ENCODE measurements at regions not wholly inside any gene's neighbourhood (a gene's known extent, or its start where the extent isn't known, plus 50 kb on each side); places are given as distances from the start of the nearest gene placed in this dataset.
A peak's percentile ranks its signal among the peaks of the same experiment; 100 is the strongest.
"Not testable (repeated sequence)": the region's sequence is repeated elsewhere in the genome, so short reads cannot be mapped to it uniquely, and the experiment has no call there.

DNA sequence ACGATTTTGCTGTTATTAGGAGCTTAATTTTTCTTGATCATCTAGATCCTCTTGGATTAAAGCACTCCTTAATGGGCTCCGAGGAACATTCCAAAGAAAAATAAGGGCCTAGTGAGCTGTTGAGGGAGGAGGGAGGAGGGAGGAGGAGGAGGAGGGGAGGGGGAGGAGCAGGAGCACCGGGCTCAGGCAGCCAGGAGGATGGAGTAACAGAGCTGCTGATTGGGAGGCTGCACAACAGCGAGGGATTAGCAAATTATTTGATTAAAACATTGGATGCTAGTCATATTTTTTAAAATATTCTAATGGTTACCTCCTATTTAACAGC lies 302.1 kb upstream of the RRP15 start:
- H3K4me1 ChIP-seq (ENCODE audit: insufficient read depth), result no peaks in the 10 kb centered on the region
- no peaks in the 10 kb centered on the region for H3K27me3 ChIP-seq
- TF ChIP-seq, protein P1, sequence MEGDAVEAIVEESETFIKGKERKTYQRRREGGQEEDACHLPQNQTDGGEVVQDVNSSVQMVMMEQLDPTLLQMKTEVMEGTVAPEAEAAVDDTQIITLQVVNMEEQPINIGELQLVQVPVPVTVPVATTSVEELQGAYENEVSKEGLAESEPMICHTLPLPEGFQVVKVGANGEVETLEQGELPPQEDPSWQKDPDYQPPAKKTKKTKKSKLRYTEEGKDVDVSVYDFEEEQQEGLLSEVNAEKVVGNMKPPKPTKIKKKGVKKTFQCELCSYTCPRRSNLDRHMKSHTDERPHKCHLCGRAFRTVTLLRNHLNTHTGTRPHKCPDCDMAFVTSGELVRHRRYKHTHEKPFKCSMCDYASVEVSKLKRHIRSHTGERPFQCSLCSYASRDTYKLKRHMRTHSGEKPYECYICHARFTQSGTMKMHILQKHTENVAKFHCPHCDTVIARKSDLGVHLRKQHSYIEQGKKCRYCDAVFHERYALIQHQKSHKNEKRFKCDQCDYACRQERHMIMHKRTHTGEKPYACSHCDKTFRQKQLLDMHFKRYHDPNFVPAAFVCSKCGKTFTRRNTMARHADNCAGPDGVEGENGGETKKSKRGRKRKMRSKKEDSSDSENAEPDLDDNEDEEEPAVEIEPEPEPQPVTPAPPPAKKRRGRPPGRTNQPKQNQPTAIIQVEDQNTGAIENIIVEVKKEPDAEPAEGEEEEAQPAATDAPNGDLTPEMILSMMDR (IDR thresholded peaks at IDR 0.05; ENCODE audit: poor library complexity), result no peak
- TF ChIP-seq EZH2 (IDR thresholded peaks at IDR 0.05; ENCODE audit: borderline replicate concordance), result no peak
- no peak for TF ChIP-seq EZH2phosphoT487 (IDR thresholded peaks at IDR 0.05; ENCODE audit: low read depth, severe bottlenecking, unreplicated experiment)
- H3K9me3 ChIP-seq (ENCODE audit: low read depth), result no peaks in the 10 kb centered on the region
- 86% methylated on average over 3 of the region's 4 CpGs for WGBS (ENCODE audit: low lambda C conversion rate, missing lambda C conversion rate)
- no peaks in the 10 kb centered on the region for H3K79me2 ChIP-seq
- H2AFZ ChIP-seq, result no peak overlapping the region
- H4K20me1 ChIP-seq (ENCODE audit: insufficient read depth, poor library complexity, severe bottlenecking), result no peaks in the 10 kb centered on the region
- H3K4me2 ChIP-seq, result no peak overlapping the region
- H3K27ac ChIP-seq, result no peak overlapping the region
- H3K4me3 ChIP-seq, result no peak overlapping the region
- DNase-seq (ENCODE audit: low spot score), result no peak
- H3K36me3 ChIP-seq (replicated peaks; ENCODE audit: insufficient read depth, low read depth), result no peaks in the 10 kb centered on the region
- no peaks in the 10 kb centered on the region for H3K9me2 ChIP-seq (replicated peaks; ENCODE audit: insufficient read depth)

DNA sequence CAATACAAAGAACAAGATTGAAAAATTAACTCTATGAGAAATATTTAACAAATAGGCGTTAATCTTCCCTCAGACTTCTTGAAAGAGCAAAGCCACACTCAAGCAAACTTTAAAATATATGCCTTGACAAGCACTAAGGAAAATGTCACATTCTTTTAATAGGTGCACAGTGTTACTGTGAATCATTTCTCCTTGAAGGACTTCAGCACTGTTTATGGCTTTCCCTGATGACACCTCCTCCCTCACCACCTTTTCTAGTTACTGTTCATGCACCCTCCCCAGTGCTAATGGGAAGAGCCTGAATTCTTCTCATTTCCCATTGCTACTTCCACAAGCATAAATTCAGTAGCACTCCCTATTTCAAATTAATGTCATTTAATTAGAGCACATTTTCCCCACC lies 299.5 kb upstream of the RRP15 start:
- H4K20me1 ChIP-seq (ENCODE audit: insufficient read depth, poor library complexity, severe bottlenecking), result no peaks in the 10 kb centered on the region
- peak; percentile 44 for DNase-seq (ENCODE audit: low spot score)
- TF ChIP-seq, protein P1 (IDR thresholded peaks at IDR 0.05; ENCODE audit: poor library complexity), result no peak
- TF ChIP-seq EZH2phosphoT487 (IDR thresholded peaks at IDR 0.05; ENCODE audit: low read depth, severe bottlenecking, unreplicated experiment), result no peak
- no peak for TF ChIP-seq EZH2 (IDR thresholded peaks at IDR 0.05; ENCODE audit: borderline replicate concordance)
- no peaks in the 10 kb centered on the region for H3K9me2 ChIP-seq (replicated peaks; ENCODE audit: insufficient read depth)
- no peaks in the 10 kb centered on the region for H3K4me1 ChIP-seq (ENCODE audit: insufficient read depth)
- no peaks in the 10 kb centered on the region for H3K27me3 ChIP-seq
- no peaks in the 10 kb centered on the region for H3K79me2 ChIP-seq
- no peaks in the 10 kb centered on the region for H3K36me3 ChIP-seq (replicated peaks; ENCODE audit: insufficient read depth, low read depth)
- 85% methylated on average over 1 of the region's 1 CpG for WGBS (ENCODE audit: low lambda C conversion rate, missing lambda C conversion rate)
- H2AFZ ChIP-seq, result no peak overlapping the region
- no peak overlapping the region for H3K4me3 ChIP-seq
- no peaks in the 10 kb centered on the region for H3K9me3 ChIP-seq (ENCODE audit: low read depth)
- H3K27ac ChIP-seq, result no peak overlapping the region
- H3K4me2 ChIP-seq, result no peak overlapping the region

DNA sequence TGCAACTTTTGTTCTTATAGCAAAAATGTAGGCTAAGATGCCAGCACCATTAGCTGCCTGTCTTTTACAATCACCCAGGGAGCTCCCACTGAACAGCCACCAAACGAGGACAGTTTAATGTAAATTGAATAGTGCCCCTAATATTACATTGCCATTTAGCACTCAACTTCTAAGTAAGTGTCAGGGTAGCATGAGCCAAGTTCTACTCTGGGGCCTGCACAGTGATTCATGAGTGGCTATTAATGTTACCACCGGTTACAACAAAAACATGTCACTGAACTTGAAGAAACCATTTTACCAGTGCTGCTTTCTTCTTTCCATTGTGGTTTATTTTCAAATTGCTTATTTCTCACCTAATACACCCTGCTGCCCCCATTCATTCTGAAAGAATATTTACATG lies 295.6 kb upstream of the RRP15 start:
- no peak for TF ChIP-seq EZH2 (IDR thresholded peaks at IDR 0.05; ENCODE audit: borderline replicate concordance)
- TF ChIP-seq, protein P1 (IDR thresholded peaks at IDR 0.05; ENCODE audit: poor library complexity), result no peak
- H3K9me3 ChIP-seq (ENCODE audit: low read depth), result no peaks in the 10 kb centered on the region
- no peak overlapping the region for H2AFZ ChIP-seq
- H3K4me1 ChIP-seq (ENCODE audit: insufficient read depth), result no peaks in the 10 kb centered on the region
- WGBS (ENCODE audit: low lambda C conversion rate, missing lambda C conversion rate), result 70% methylated on average over 2 of the region's 2 CpGs
- no peaks in the 10 kb centered on the region for H3K27me3 ChIP-seq
- H3K9me2 ChIP-seq (replicated peaks; ENCODE audit: insufficient read depth), result no peaks in the 10 kb centered on the region
- H3K4me3 ChIP-seq, result no peak overlapping the region
- no peaks in the 10 kb centered on the region for H3K79me2 ChIP-seq
- no peak overlapping the region for H3K4me2 ChIP-seq
- no peak overlapping the region for H3K27ac ChIP-seq
- no peaks in the 10 kb centered on the region for H4K20me1 ChIP-seq (ENCODE audit: insufficient read depth, poor library complexity, severe bottlenecking)
- no peak for DNase-seq (ENCODE audit: low spot score)
- H3K36me3 ChIP-seq (replicated peaks; ENCODE audit: insufficient read depth, low read depth), result no peaks in the 10 kb centered on the region

DNA sequence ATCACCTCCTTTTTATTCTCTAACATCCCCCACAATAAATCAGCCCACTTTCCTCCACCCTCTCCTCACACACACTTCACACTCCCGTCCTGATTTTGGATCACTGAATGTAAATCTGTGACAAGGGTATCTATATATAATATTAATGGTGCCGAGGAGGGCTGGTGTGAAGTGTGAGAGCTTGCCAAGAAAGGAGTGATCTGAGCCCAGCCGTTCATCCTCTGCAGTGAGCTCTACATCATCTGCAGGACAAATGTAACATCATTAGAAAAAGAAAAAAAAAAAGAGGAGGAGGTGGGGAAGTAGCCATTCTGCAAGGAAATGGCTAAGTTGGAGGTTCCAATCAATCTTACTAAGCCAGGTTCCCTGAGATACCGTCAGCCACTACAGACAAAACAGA lies 291.7 kb upstream of the RRP15 start:
- no peak overlapping the region for H3K4me3 ChIP-seq
- TF ChIP-seq EZH2phosphoT487 (IDR thresholded peaks at IDR 0.05; ENCODE audit: low read depth, severe bottlenecking, unreplicated experiment), result no peak
- no peak for TF ChIP-seq EZH2 (IDR thresholded peaks at IDR 0.05; ENCODE audit: borderline replicate concordance)
- TF ChIP-seq, protein P1 (IDR thresholded peaks at IDR 0.05; ENCODE audit: poor library complexity), result no peak
- H3K27me3 ChIP-seq, result no peaks in the 10 kb centered on the region
- no peaks in the 10 kb centered on the region for H3K9me3 ChIP-seq (ENCODE audit: low read depth)
- H2AFZ ChIP-seq, result no peak overlapping the region
- 61% methylated on average over 4 of the region's 4 CpGs for WGBS (ENCODE audit: low lambda C conversion rate, missing lambda C conversion rate)
- no peak for DNase-seq (ENCODE audit: low spot score)
- H3K4me2 ChIP-seq, result no peak overlapping the region
- H4K20me1 ChIP-seq (ENCODE audit: insufficient read depth, poor library complexity, severe bottlenecking), result no peaks in the 10 kb centered on the region
- no peak overlapping the region for H3K27ac ChIP-seq
- no peaks in the 10 kb centered on the region for H3K4me1 ChIP-seq (ENCODE audit: insufficient read depth)
- no peaks in the 10 kb centered on the region for H3K79me2 ChIP-seq
- no peaks in the 10 kb centered on the region for H3K36me3 ChIP-seq (replicated peaks; ENCODE audit: insufficient read depth, low read depth)
- H3K9me2 ChIP-seq (replicated peaks; ENCODE audit: insufficient read depth), result no peaks in the 10 kb centered on the region

DNA sequence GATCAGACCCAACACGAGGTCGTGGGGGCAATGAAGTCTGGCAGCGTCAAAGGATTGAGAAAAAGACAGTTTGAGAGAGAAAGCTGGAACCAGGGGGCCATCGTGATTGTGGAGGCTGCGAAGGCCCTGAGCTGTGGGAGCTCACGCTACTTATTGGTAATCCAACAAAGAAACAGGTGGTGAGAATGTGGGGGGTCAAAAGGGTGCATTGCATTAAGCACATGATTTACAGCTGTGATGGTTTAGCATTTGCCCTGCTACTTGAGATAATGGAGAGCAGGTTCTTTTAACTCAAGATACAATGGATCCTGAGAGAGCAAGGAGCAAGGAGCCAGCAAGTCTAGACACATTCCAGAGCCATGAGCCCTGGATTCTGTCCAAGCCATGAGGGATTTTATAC lies 276.8 kb upstream of the RRP15 start:
- WGBS (ENCODE audit: low lambda C conversion rate, missing lambda C conversion rate), result 84% methylated on average over 6 of the region's 6 CpGs
- not testable (repeated sequence) for H3K79me2 ChIP-seq; H3K4me2 ChIP-seq; H3K36me3 ChIP-seq (replicated peaks; ENCODE audit: insufficient read depth, low read depth); H3K27ac ChIP-seq; H3K27me3 ChIP-seq; DNase-seq (ENCODE audit: low spot score); H3K4me3 ChIP-seq; H3K9me3 ChIP-seq (ENCODE audit: low read depth); H2AFZ ChIP-seq; H4K20me1 ChIP-seq (ENCODE audit: insufficient read depth, poor library complexity, severe bottlenecking); H3K9me2 ChIP-seq (replicated peaks; ENCODE audit: insufficient read depth); H3K4me1 ChIP-seq (ENCODE audit: insufficient read depth)

DNA sequence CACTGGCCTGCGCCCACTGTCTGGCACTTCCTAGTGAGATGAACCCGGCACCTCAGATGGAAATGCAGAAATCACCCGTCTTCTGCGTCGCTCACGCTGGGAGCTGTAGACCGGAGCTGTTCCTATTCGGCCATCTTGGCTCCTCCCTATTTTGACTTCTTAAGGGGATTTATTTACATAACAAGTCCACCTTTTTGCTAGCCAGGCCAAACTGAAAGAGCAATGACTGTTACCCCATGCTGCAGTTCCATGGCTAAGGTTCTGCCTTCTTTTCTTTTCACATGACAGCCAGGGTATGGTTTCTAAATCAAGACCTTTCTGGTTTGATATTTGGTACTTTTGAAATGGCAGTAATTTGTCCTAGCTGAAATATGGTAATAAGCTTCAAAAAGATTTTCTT lies 270.0 kb upstream of the RRP15 start:
- not testable (repeated sequence) for DNase-seq (ENCODE audit: low spot score); H3K9me3 ChIP-seq (ENCODE audit: low read depth); H4K20me1 ChIP-seq (ENCODE audit: insufficient read depth, poor library complexity, severe bottlenecking); H3K27ac ChIP-seq; H3K27me3 ChIP-seq; H3K36me3 ChIP-seq (replicated peaks; ENCODE audit: insufficient read depth, low read depth); H3K4me3 ChIP-seq; H3K9me2 ChIP-seq (replicated peaks; ENCODE audit: insufficient read depth); H3K4me2 ChIP-seq; H3K4me1 ChIP-seq (ENCODE audit: insufficient read depth); H2AFZ ChIP-seq; H3K79me2 ChIP-seq
- 96% methylated on average over 7 of the region's 8 CpGs for WGBS (ENCODE audit: low lambda C conversion rate, missing lambda C conversion rate)
